ENCODE measurements at regions not wholly inside any gene's neighbourhood (a gene's known extent, or its start where the extent isn't known, plus 50 kb on each side); places are given as distances from the start of the nearest gene placed in this dataset.
A peak's percentile ranks its signal among the peaks of the same experiment; 100 is the strongest.

GRCh38 chr6:91590191-91590590 is 1003.3 kb upstream of the MAP3K7 start:
- DNase-seq, result no peak

DNA sequence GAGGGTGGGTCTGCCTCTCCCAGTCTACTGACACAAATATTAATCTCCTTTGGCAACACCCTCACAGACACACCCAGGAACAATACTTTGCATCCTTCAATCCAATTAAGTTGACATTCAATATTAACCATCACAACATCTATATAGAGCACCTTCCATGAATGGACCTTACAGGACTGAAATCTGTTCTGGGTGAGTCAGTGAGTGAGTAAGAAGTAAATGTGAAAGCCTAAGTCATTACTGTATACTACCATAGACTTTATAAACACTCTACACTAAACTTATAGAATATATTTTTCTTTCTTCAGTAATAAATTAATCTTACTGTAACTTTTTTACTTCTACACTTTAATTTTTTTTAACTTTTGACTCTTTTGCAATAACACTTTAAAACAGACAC is 993.8 kb upstream of the MAP3K7 start:
- no peak for DNase-seq

DNA sequence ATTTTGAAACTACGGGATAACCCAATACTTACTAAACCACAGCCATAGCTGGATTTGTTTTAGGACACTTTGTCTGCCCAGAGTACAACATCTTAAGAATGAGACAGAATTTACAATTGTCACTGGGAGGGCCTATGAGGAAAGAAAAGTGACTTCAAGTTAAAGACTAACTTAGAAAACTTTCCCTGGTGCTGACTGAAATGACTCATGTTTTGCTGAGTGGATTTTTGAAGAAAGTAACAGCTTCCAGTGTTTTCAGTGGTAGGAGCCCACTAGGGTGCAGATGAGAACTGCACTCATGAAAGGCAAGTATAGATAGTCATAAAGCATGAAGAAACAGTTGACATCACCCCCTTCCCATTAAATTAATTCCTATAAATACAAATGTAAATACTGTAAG is 988.2 kb upstream of the MAP3K7 start:
- DNase-seq, result no peak

DNA sequence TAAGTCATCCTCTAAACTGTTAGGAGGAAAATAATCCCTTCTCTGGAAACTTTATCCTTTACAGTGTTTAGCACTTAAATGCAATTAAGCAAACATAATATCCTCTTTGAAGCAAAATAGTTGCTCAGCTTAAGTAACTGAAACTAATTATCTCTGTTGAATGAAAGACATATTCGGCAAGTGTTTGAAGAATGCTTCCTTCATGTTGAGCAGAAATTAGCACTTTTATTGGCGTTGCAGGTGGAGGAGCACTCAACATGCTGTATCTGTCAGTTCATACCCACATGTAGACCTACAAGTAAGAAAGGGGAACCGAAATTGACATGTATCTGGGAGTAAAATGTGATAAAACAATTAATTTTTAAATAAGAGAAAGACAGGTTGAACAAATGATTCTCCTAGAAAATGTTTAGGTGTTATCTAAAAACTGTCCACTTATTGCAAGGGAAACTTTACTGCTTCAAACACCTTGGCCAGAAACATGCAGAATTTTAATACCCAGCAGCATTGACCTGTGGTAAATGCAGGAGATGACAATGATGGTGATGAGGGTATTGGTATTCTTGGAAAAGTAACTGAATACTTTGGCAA is 987.0 kb upstream of the MAP3K7 start:
- DNase-seq, result no peak

DNA sequence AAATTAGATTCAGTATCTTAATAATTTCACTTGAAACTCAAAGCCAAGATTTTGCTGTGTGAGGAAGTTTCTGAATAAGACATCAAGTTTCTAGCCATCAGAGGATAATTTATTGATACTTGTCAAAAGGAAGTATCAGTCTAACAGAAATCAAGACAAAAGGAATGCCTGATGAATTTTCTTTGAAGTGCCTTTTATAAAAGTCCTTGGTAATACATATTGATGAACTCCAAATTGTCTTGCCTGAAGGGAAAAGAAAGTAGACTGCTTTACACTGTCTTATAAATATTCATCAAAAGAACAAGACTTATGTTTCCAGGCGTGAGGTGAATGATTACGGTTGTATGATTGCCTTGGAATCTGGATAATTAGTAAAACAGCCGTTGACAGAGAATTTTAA is 986.0 kb upstream of the MAP3K7 start:
- DNase-seq, result no peak

- no peak for DNase-seq
Observed at GRCh38 chr6:91569071-91569470, 982.2 kb upstream of the MAP3K7 start.

DNA sequence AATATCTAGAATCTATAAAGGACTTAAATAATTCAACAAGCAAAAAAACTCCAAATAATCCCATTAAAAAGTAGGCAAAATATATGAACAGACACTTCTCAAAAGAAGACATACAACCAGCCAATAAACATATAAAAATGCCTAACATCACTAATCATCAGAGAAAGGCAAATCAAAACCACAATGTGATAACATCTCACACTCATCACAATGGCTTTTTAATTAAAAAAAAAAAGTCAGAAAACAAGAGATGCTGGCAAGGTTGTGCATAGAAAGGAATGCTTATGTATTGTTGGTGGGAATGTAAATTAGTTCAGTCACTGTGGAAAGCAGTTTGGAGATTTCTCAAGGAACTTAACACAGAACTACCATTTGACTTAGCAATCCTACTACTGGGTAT is 979.6 kb upstream of the MAP3K7 start:
- DNase-seq, result no peak

- DNase-seq, result no peak
Observed at GRCh38 chr6:91565207-91565606, 978.3 kb upstream of the MAP3K7 start.

- no peak for DNase-seq
Observed at GRCh38 chr6:91562955-91563354, 976.1 kb upstream of the MAP3K7 start.

GRCh38 chr6:91560409-91560808 is 973.5 kb upstream of the MAP3K7 start:
- DNase-seq, result no peak

GRCh38 chr6:91540902-91541301 is 954.0 kb upstream of the MAP3K7 start:
- DNase-seq, result no peak

- no peak for DNase-seq
Observed at GRCh38 chr6:91539456-91539855, 952.6 kb upstream of the MAP3K7 start.

DNA sequence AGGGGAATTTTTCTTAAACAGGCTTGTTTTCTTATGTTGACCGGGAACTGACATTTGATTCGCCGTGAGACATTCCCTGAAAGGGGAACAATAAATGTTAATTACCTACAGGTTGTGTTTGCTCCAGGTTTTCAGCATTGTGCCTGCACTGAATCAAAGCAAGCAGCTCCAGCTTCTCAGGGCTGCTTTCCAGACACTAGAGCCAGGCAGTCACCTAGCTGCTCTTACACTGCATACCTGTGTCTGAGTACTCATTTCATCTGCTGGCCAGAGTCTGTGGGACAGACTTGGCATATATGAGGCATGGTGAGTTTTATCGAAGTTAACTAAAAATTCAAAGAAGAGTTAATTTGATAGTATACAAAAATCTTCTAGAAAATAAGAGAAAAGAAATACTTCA is 951.8 kb upstream of the MAP3K7 start:
- no peak for DNase-seq

GRCh38 chr6:91534614-91535013 is 947.7 kb upstream of the MAP3K7 start:
- DNase-seq, result peak; percentile 14

- no peak for DNase-seq
Observed at GRCh38 chr6:91523511-91523910, 936.6 kb upstream of the MAP3K7 start.

GRCh38 chr6:91521999-91522398 is 935.1 kb upstream of the MAP3K7 start:
- no peak for DNase-seq

DNA sequence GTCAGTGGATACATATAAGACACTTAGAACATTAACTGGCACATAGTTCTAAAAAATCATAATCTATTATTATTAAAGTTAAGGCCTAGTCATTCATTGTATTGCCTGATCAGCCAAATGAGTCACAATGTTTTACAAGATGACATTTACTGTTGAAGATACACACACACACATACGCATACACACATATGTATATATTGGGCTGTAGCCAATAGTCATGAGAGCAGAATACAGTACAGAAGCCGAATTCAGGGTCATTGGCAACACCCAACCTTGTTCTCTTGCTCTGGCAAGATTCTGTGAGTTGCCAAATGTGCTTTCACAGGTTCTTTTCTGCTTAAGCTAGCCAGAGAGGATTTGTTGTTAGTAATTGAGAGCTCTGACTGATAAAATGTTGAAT is 922.8 kb upstream of the MAP3K7 start:
- no peak for DNase-seq

GRCh38 chr6:91509039-91509438 is 922.2 kb upstream of the MAP3K7 start:
- DNase-seq, result no peak

- DNase-seq, result no peak
Observed at GRCh38 chr6:91506509-91506908, 919.6 kb upstream of the MAP3K7 start.

- no peak for DNase-seq
Observed at GRCh38 chr6:91505199-91505598, 918.3 kb upstream of the MAP3K7 start.

- DNase-seq, result no peak
Observed at GRCh38 chr6:91501930-91502329, 915.1 kb upstream of the MAP3K7 start.

GRCh38 chr6:91500689-91501303 is 913.9 kb upstream of the MAP3K7 start:
- DNase-seq, result no peak

DNA sequence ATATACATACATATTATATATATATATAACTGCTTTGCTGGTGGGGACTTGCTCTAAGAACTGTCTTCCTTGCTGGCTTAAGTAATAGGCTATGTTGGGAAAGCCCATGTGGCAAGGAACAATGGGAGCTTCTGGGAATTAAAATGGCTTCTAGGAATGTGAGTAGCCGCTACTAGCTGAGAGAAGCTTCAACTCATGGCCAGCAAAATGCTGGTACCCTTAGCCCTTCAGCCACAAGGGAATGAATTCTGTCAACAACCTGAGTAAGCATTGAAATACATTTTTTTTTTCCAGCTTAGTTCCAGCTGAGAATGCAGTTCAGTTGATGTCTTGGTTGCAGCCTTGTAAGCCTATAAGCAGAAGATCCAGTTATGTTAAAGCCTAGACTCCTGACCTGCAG is 911.7 kb upstream of the MAP3K7 start:
- no peak for DNase-seq

DNA sequence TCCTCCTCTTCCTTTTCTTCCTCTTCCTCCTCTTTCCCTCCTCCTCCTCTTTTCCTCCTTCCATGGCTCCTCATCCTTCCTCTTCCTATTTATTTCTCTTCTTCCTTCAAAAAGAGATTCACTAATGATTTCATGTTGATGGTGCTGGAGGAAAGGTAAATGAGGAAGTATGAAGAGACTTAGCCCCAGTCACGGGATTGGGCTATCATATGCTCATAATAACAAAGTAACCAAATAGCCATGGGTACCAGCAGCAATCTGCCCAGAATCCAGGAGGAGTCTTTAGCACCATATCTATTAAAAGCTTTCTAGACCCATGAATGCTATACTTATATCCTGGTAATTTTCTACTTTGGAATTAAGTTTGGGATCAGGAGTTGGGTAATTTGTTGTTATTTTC is 910.9 kb upstream of the MAP3K7 start:
- no peak for DNase-seq

GRCh38 chr6:91490671-91491301 is 903.9 kb upstream of the MAP3K7 start:
- DNase-seq, result peak; percentile 10

Measured in hematopoietic multipotent progenitor cell treated with erythropoietin and hydrocortisone succinate and interleukin-3 and kit ligand, for 6 days (in vitro differentiated cells).